Heart right ventricle (tissue), 16 donors: ENCODE measurements at regions not wholly inside any gene's neighbourhood (a gene's known extent, or its start where the extent isn't known, plus 50 kb on each side); places are given as distances from the start of the nearest gene placed in this dataset.

Experiments used
- ATAC-seq, 8 donors: fragments of 200-7000 bp; cut with Tn5 transposase; one replicate each; pipeline ENCODE4 v1.9.1; 2020; ENCODE audit warnings: mild to moderate bottlenecking in 8 of 8, moderate library complexity in 8 of 8, moderate number of reproducible peaks in 1 of 8
- DNase-seq, 2 donors: peaks; one replicate each; pipeline ENCODE4 v3.0.0-alpha.2; 2020
- H3K27ac ChIP-seq, 10 donors: fragments of 200-600 bp; sonication (generic) in 2 of 10; one replicate each; pipeline versions ENCODE4 v1.5.0 to v1.8.0; 2020 to 2022; ENCODE audit warnings: mild to moderate bottlenecking in 3 of 10
- H3K27me3 ChIP-seq, 7 donors: fragments of 200-600 bp; one replicate each; pipeline ENCODE4 v1.8.0; 2021 to 2022; ENCODE audit warnings: mild to moderate bottlenecking in 2 of 7
- H3K36me3 ChIP-seq, 9 donors: fragments of 200-600 bp; sonication (generic) in 1 of 9; one replicate each; pipeline versions ENCODE4 v1.5.0 to v1.8.0; 2020 to 2022; ENCODE audit warnings: mild to moderate bottlenecking in 2 of 9
- H3K4me1 ChIP-seq, 9 donors: fragments of 200-600 bp; sonication (generic) in 1 of 9; one replicate each; pipeline versions ENCODE4 v1.5.0 to v1.8.0; 2020 to 2022; ENCODE audit warnings: mild to moderate bottlenecking in 4 of 9
- H3K4me3 ChIP-seq, 10 donors: fragments of 200-600 bp; sonication (generic) in 2 of 10; one replicate each; pipeline versions ENCODE4 v1.5.0 to v1.8.0; 2020 to 2022; ENCODE audit warnings: mild to moderate bottlenecking in 7 of 10, moderate library complexity in 2 of 10
- H3K9me3 ChIP-seq, 11 donors: fragments of 200-600 bp in 10 of 11; sonication (generic) in 2 of 11; one replicate each; pipeline versions ENCODE4 v1.5.0 to v1.8.0; 2013 to 2022; ENCODE audit warnings: mild to moderate bottlenecking in 2 of 11, control low read depth in 1 of 11, moderate library complexity in 1 of 11
- WGBS, 2 donors: extraction: QIAGEN DNeasy Blood & Tissue Kit; methylation state at CpG; one replicate each; pipeline ENCODE4 v1.1.7; 2013; ENCODE audit warnings: inconsistent platforms in 1 of 2; 5-methylcytosine and 5-hydroxymethylcytosine counted together
- intact Hi-C, 10 donors: fragments of 100-400 bp; cut with DNase I; formaldehyde crosslinking; loops; one replicate each; pipeline versions ENCODE4 v1.11.1 to v1.14.2; 2022
- TF ChIP-seq, protein P1 (sequence below), 9 donors: fragments of 200-600 bp; sonication (generic) in 2 of 9; IDR thresholded peaks; one replicate each; pipeline versions ENCODE4 v1.5.0 to v1.8.0; 2021 to 2022; ENCODE audit warnings: antibody characterized with exemption in 9 of 9, mild to moderate bottlenecking in 5 of 9, moderate library complexity in 1 of 9
- donor health status: Arrhythmogenic right ventricular cardiomyopathy.
- donor health status: ischemic (EF 13 %, LVEDD 7.1; RV severe dilation, severe dysfunction).
- donor health status: healthy with polysubstance abuse.
- donor health status: DM: no; HTN: yes; CAD: no.
- donor health status: DM: no; HTN: no; CAD: no.
- donor health status: ischemic (EF 25% LVEDD 6.9; RV normal size, moderate dysfunction).
- donor health status: ischemic (EF 25% LVEDD 5.7; RV mildly dilated, moderate dysfunction).
- donor health status: healthy.
- donor health status: DM: yes; HTN: yes; CAD: no.
- donor health status: Ischemic cardiomyopathy.
- donor health status: ischemic (EF 35%, LVEDD 5.7; RV mildly dilated, moderate dysfunction).
- donor health status: nonischemic (EF 11% LVEDD 7.7; RV severe dilation, severe dysfunction).
- donor health status: DM: yes; HTN: yes; CAD: no.
- donor health status: PGD.
- donor health status: ischemic (EF 29% LVEDD 5.4; RV normal size, mild dysfunction).
- donor health status: nonischemic (EF 23%, LVEDD 6.1; RV moderate dilation, normal function).

DNA sequence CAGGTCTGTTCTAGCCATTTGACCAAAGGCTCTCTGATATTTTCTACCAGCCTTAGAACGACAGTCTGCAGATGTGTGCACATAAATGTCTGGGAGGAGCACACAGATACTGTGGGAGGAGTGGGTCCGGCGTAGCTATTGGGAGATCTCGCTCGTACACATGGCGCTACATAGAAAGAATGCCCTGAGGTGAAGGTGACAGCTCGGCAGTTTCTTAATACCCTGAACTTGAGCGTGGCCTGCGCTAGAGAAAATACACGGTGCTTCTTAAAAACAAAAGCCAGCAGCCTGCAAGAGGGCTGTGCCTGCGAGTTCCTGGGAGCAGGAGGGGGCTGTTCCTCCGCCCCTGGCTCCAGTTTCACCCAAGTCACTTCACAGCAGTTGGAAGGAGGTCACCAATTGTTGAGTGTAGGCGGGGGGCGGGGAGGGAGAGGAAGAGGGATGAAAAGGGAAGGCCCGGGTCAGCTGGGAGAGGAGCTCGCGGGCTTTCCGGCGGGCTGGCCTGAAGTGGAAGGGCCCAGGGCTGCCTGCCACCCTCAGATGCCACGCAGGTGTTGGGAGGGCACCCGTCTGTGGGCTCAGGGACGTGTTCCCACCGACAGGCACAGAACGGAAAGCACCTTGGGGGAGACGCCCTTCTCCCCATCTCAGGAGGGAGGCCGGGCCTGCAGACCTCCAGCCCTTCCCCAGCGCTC is 124.7 kb upstream of the ZNF516 start:
- ATAC-seq, result peak; percentile 81 to 92 (median 89)
- H3K36me3 ChIP-seq, result no peaks in the 10 kb centered on the region
- WGBS, 2 donors, result 17 to 19% methylated on average over 27 of the region's 27 CpGs
- peak overlapping the region in 8 of 10 donors; percentile 11 to 83 (median 64) for H3K27ac ChIP-seq
- peak; percentile 54 to 83 for DNase-seq
- H3K4me1 ChIP-seq, result peaks cover 0 to 34% (median 16%) of the 10 kb centered on the region in 9 donors
- H3K9me3 ChIP-seq, result no peaks in the 10 kb centered on the region
- TF ChIP-seq, protein P1, sequence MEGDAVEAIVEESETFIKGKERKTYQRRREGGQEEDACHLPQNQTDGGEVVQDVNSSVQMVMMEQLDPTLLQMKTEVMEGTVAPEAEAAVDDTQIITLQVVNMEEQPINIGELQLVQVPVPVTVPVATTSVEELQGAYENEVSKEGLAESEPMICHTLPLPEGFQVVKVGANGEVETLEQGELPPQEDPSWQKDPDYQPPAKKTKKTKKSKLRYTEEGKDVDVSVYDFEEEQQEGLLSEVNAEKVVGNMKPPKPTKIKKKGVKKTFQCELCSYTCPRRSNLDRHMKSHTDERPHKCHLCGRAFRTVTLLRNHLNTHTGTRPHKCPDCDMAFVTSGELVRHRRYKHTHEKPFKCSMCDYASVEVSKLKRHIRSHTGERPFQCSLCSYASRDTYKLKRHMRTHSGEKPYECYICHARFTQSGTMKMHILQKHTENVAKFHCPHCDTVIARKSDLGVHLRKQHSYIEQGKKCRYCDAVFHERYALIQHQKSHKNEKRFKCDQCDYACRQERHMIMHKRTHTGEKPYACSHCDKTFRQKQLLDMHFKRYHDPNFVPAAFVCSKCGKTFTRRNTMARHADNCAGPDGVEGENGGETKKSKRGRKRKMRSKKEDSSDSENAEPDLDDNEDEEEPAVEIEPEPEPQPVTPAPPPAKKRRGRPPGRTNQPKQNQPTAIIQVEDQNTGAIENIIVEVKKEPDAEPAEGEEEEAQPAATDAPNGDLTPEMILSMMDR (IDR thresholded peaks at IDR 0.05), result no peak
- H3K4me3 ChIP-seq, result peak overlapping the region; percentile 1 to 58 (median 50)
- intact Hi-C loops, result loop anchor here (2.0 to 10.0 kb wide), 4 partner anchors 125 to 222 kb away; partner anchors contain the start of gene ZNF516 (in 1 of the 10)
- peaks cover 0 to 9% (median 0%) of the 10 kb centered on the region in 7 donors for H3K27me3 ChIP-seq

DNA sequence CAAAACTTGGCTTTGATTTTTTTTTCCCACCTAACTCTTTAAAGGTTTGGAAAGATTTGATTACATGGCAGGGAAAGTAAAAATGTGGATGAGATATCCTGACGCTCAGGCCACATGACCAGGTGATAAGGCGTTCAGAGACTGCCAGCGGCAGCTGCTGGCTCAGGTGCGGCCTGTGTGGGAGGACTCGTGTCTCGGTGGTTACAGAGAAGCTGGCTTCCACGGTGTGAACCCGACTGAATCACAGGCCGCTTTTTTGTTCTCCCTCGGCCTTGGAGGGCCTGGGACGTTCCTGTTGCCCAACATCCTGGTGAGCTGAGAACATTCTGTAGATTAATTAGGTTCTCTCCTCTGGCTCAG is 124.2 kb upstream of the ZNF516 start:
- no peaks in the 10 kb centered on the region for H3K36me3 ChIP-seq
- intact Hi-C loops, result loop anchor here in 2 of 10 donors (5.0 kb wide), 1 partner anchor 222 kb away; no protein-coding TSS in a partner anchor
- ATAC-seq (peak in 7 of 8 donors; percentile 14 to 73 (median 55)), DNase-seq (peak in 1 of 2 donors; percentile 27)
- H3K9me3 ChIP-seq, result no peaks in the 10 kb centered on the region
- H3K4me3 ChIP-seq, result peak overlapping the region in 7 of 10 donors; percentile 36 to 58 (median 54)
- 39 to 61% methylated on average over 11 of the region's 11 CpGs for WGBS, 2 donors
- peak overlapping the region in 6 of 10 donors; percentile 11 to 83 (median 66) for H3K27ac ChIP-seq
- H3K4me1 ChIP-seq, result peaks cover 0 to 34% (median 16%) of the 10 kb centered on the region in 9 donors
- TF ChIP-seq, protein P1 (IDR thresholded peaks at IDR 0.05), result no peak
- H3K27me3 ChIP-seq, result peaks cover 0 to 4% (median 0%) of the 10 kb centered on the region in 7 donors

DNA sequence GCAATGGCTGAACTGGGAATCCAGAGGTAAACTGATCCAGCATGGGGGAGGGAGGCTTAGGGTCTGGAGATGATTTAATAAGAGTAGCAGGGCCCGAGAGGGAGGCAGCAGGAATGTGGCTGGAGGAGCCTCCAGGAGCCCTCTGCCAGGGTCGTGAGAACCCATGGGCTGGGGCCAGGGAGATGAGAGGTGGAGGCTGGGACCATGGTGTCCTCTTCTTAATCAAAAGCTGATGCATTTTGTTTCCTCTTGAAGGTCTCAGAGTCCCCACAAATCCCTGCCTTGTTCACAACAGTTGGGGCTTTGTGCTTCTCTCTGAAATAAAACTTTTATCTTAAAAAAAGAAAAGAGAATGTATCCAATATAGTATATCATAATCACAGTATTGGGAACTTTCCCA is 123.7 kb upstream of the ZNF516 start:
- Histone ChIP-seq H3K27ac (no peak overlapping the region), H3K36me3 (no peaks in the 10 kb centered on the region), H3K27me3 (no peaks in the 10 kb centered on the region), H3K4me3 (no peak overlapping the region), H3K9me3 (no peaks in the 10 kb centered on the region), H3K4me1 (peaks cover 0 to 34% (median 16%) of the 10 kb centered on the region in 9 donors)
- DNase-seq (no peak), ATAC-seq (no peak)
- WGBS, 2 donors, result 65 to 75% methylated on average over 2 of the region's 2 CpGs
- TF ChIP-seq, protein P1 (IDR thresholded peaks at IDR 0.05), result no peak
- intact Hi-C loops, result loop anchor here in 2 of 10 donors (5.0 kb wide), 1 partner anchor 221 kb away; no protein-coding TSS in a partner anchor

DNA sequence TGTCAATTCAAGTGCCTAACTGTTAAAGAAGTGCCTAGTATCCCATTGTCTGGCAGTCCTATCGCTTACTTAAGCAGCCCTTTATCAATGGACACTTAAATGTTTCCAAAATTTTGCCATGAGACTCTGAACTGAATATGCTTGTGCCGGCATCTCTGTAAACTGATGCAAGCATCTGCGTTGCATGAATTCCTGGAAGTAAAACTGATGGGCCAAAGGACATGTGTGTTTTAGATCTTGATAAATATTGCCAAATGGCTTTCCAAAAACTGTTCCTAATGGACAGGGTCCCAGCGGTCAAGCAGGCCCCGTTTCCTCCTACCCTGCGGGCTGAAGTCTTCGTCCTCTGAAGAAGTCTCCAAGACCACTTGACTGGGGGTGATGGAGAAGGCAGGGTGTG is 121.3 kb upstream of the ZNF516 start:
- WGBS, 2 donors, result 67 to 75% methylated on average over 7 of the region's 7 CpGs
- no peak overlapping the region for H3K4me3 ChIP-seq
- ATAC-seq (no peak), DNase-seq (no peak)
- peaks cover 0 to 26% (median 16%) of the 10 kb centered on the region in 9 donors for H3K4me1 ChIP-seq
- H3K9me3 ChIP-seq, result no peaks in the 10 kb centered on the region
- H3K36me3 ChIP-seq, result no peaks in the 10 kb centered on the region
- TF ChIP-seq, protein P1 (IDR thresholded peaks at IDR 0.05), result no peak
- intact Hi-C loops, result loop anchor here in 2 of 10 donors (5.0 kb wide), 1 partner anchor 219 kb away; no protein-coding TSS in a partner anchor
- H3K27ac ChIP-seq, result no peak overlapping the region
- peaks cover 0 to 6% (median 0%) of the 10 kb centered on the region in 7 donors for H3K27me3 ChIP-seq
